NT2/D1 (cell line): ENCODE measurements at regions not wholly inside any gene's neighbourhood (a gene's known extent, or its start where the extent isn't known, plus 50 kb on each side); places are given as distances from the start of the nearest gene placed in this dataset.

Source experiments
- DNase-seq: peaks from one replicate; pipeline ENCODE4 v3.0.0-alpha.2; 2011; ENCODE audit warnings: low read depth, low spot score
- H3K27me3 ChIP-seq: 2 replicates; pipeline ENCODE4 v1.6.0; 2011; ENCODE audit warnings: mild to moderate bottlenecking; ENCODE audit not compliant: insufficient read length, insufficient read depth
- H3K36me3 ChIP-seq: 2 replicates; pipeline ENCODE4 v1.6.1; 2011; ENCODE audit warnings: mild to moderate bottlenecking, low read length, mixed read lengths; ENCODE audit not compliant: insufficient read depth, insufficient read length
- H3K4me1 ChIP-seq: 2 replicates; pipeline ENCODE4 v1.5.1; 2011; ENCODE audit not compliant: insufficient read depth, insufficient read length
- H3K4me3 ChIP-seq: 2 replicates; pipeline ENCODE4 v1.5.1; 2011; ENCODE audit warnings: low read depth; ENCODE audit not compliant: insufficient read length
- H3K9ac ChIP-seq: 2 replicates; pipeline ENCODE4 v1.6.0; 2011; ENCODE audit warnings: low read depth; ENCODE audit not compliant: insufficient read length
- H3K9me3 ChIP-seq: 2 replicates; pipeline ENCODE4 v1.5.1; 2011; ENCODE audit warnings: mild to moderate bottlenecking, low read length; ENCODE audit not compliant: insufficient read depth
- SUZ12 ChIP-seq: IDR thresholded peaks from 2 replicates; pipeline ENCODE4 v1.6.1; 2011; ENCODE audit not compliant: insufficient read length, insufficient read depth; ENCODE audit errors: extremely low read depth
- YY1 ChIP-seq: IDR thresholded peaks from 2 replicates; pipeline ENCODE4 v1.6.1; 2011; ENCODE audit not compliant: insufficient read length, insufficient read depth
- ZNF274 ChIP-seq: IDR thresholded peaks from 2 replicates; pipeline ENCODE4 v1.6.1; 2011; ENCODE audit warnings: mild to moderate bottlenecking, low read depth, low read length

- Histone ChIP-seq H3K4me3 (no peak overlapping the region), H3K36me3 (no peaks in the 10 kb centered on the region), H3K27me3 (no peaks in the 10 kb centered on the region), H3K9me3 (peaks cover 13% of the 10 kb centered on the region; the same call in 1 of the 2 replicates), H3K9ac (no peak overlapping the region), H3K4me1 (peaks cover 12% of the 10 kb centered on the region)
- no peak for DNase-seq
- TF ChIP-seq SUZ12, result no peak
- TF ChIP-seq ZNF274, result no peak
- no peak for TF ChIP-seq YY1
These were observed 102.5 kb upstream of the PTPRT start for GRCh38 chr20:43292222-43292621.

GRCh38 chr20:43287637-43288036, 97.9 kb upstream of the PTPRT start:
- Histone ChIP-seq H3K9ac (no peak overlapping the region), H3K4me1 (no peaks in the 10 kb centered on the region), H3K36me3 (no peaks in the 10 kb centered on the region), H3K9me3 (peaks cover 11% of the 10 kb centered on the region), H3K4me3 (no peak overlapping the region), H3K27me3 (no peaks in the 10 kb centered on the region)
- no peak for DNase-seq
- TF ChIP-seq YY1 (no peak), ZNF274 (no peak), SUZ12 (no peak)

GRCh38 chr20:43285170-43285569, 95.5 kb upstream of the PTPRT start:
- no peak for DNase-seq
- no peak for TF ChIP-seq YY1
- no peak for TF ChIP-seq ZNF274
- TF ChIP-seq SUZ12, result no peak
- Histone ChIP-seq H3K4me3 (no peak overlapping the region), H3K4me1 (no peaks in the 10 kb centered on the region), H3K27me3 (no peaks in the 10 kb centered on the region), H3K36me3 (no peaks in the 10 kb centered on the region), H3K9ac (no peak overlapping the region), H3K9me3 (peaks cover 11% of the 10 kb centered on the region)

- Histone ChIP-seq H3K9ac (no peak overlapping the region), H3K4me1 (no peaks in the 10 kb centered on the region), H3K36me3 (no peaks in the 10 kb centered on the region), H3K4me3 (no peak overlapping the region), H3K27me3 (no peaks in the 10 kb centered on the region), H3K9me3 (peaks cover 11% of the 10 kb centered on the region)
- no peak for DNase-seq
- TF ChIP-seq ZNF274 (no peak), YY1 (no peak), SUZ12 (no peak)
These were observed 94.8 kb upstream of the PTPRT start for GRCh38 chr20:43284486-43284885.

GRCh38 chr20:43283126-43283525, 93.4 kb upstream of the PTPRT start:
- no peaks in the 10 kb centered on the region for H3K27me3 ChIP-seq
- no peak for DNase-seq
- H3K36me3 ChIP-seq, result no peaks in the 10 kb centered on the region
- H3K4me3 ChIP-seq, result no peak overlapping the region
- H3K9me3 ChIP-seq, result peaks cover 11% of the 10 kb centered on the region
- TF ChIP-seq SUZ12 (no peak), ZNF274 (no peak), YY1 (no peak)
- no peaks in the 10 kb centered on the region for H3K4me1 ChIP-seq
- no peak overlapping the region for H3K9ac ChIP-seq

GRCh38 chr20:43271980-43272379, 82.3 kb upstream of the PTPRT start:
- DNase-seq, result no peak
- Histone ChIP-seq H3K4me3 (no peak overlapping the region), H3K36me3 (no peaks in the 10 kb centered on the region), H3K9me3 (0 out of 2 replicates have a peak, but pooled peaks cover 5% of the 10 kb centered on the region), H3K4me1 (no peaks in the 10 kb centered on the region), H3K9ac (no peak overlapping the region), H3K27me3 (peaks cover 2% of the 10 kb centered on the region)
- TF ChIP-seq YY1, result no peak
- no peak for TF ChIP-seq SUZ12
- TF ChIP-seq ZNF274, result no peak

GRCh38 chr20:43265449-43265848, 75.7 kb upstream of the PTPRT start:
- no peak overlapping the region for H3K4me3 ChIP-seq
- no peak for DNase-seq
- peaks cover 2% of the 10 kb centered on the region for H3K27me3 ChIP-seq
- TF ChIP-seq YY1 (no peak), ZNF274 (no peak), SUZ12 (no peak)
- no peaks in the 10 kb centered on the region for H3K9me3 ChIP-seq
- no peaks in the 10 kb centered on the region for H3K4me1 ChIP-seq
- no peak overlapping the region for H3K9ac ChIP-seq
- no peaks in the 10 kb centered on the region for H3K36me3 ChIP-seq

GRCh38 chr20:43263226-43263625, 73.5 kb upstream of the PTPRT start:
- Histone ChIP-seq H3K27me3 (no peaks in the 10 kb centered on the region), H3K4me3 (no peak overlapping the region), H3K4me1 (no peaks in the 10 kb centered on the region), H3K36me3 (no peaks in the 10 kb centered on the region), H3K9ac (no peak overlapping the region), H3K9me3 (0 out of 2 replicates have a peak, but pooled peaks cover 4% of the 10 kb centered on the region)
- DNase-seq, result no peak
- TF ChIP-seq YY1 (no peak), ZNF274 (no peak), SUZ12 (no peak)
